ENCODE measurements at regions not wholly inside any gene's neighbourhood (a gene's known extent, or its start where the extent isn't known, plus 50 kb on each side); places are given as distances from the start of the nearest gene placed in this dataset.

DNA sequence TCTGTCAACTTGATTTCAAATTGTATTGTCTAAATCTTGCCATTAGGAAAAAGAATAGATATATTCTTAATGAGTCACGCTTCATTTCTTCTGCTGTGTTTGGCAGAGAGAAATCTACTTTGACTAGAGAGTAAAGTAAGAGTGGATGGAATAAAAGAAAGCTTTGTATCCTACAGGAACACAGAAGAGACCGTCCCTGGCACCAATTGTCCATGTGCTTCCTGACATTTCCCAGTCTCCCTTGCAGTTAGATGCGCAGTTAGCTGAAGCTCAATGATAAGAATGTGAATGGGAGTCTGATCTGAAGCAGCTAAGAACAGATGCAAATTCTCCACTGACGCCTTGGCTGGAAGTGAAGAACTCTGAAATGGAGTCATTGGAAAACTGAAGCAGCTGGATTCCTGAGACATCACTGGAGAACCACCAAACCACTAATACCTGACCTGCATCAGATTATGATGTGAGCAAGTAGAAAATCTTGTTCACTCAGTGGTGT is 528.2 kb upstream of the MARCKS start:
- TF ChIP-seq, protein P1, sequence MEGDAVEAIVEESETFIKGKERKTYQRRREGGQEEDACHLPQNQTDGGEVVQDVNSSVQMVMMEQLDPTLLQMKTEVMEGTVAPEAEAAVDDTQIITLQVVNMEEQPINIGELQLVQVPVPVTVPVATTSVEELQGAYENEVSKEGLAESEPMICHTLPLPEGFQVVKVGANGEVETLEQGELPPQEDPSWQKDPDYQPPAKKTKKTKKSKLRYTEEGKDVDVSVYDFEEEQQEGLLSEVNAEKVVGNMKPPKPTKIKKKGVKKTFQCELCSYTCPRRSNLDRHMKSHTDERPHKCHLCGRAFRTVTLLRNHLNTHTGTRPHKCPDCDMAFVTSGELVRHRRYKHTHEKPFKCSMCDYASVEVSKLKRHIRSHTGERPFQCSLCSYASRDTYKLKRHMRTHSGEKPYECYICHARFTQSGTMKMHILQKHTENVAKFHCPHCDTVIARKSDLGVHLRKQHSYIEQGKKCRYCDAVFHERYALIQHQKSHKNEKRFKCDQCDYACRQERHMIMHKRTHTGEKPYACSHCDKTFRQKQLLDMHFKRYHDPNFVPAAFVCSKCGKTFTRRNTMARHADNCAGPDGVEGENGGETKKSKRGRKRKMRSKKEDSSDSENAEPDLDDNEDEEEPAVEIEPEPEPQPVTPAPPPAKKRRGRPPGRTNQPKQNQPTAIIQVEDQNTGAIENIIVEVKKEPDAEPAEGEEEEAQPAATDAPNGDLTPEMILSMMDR (IDR thresholded peaks at IDR 0.05; ENCODE audit: low read depth, low read length), result no peak
- Histone ChIP-seq H3K9me3 (no peaks in the 10 kb centered on the region), H3K27me3 (no peaks in the 10 kb centered on the region), H3K4me1 (peaks cover 3% of the 10 kb centered on the region; the same call in 1 of the 2 replicates), H3K4me3 (ENCODE audit: low read depth, low read length) (no peak overlapping the region), H3K36me3 (no peaks in the 10 kb centered on the region)
- no peak for DNase-seq

DNA sequence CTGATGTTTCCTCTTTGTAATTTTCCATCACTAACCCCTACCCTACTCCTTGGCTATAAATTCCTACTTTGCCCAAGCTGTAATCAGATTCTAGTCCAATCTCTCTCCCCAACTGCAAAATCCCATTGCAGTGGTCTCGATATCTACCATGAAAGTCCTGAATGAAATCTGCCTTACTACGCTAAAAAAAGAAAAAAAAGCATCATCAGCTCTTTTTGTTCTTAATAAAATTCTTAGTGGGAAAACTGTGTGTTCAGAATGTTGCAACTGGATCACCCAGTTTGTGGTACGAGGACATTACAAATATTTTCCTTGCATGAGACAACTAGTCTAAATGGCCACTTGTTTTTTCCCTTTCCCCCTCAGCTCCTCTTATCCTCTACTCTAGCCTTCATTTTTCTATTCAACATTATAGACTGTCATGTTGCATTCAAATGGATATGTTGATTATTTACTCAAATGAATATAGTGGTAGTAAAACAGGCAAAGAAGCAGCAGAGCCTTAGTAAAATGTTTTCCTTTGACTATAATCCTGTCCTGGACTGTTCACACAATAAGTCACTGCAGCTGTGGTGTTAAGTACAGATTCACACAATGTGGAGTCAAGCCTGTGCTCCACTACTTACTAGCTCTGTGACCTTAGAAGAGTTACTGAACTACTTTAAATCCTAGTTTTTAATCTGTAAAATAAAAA is 527.1 kb upstream of the MARCKS start:
- TF ChIP-seq, protein P1 (IDR thresholded peaks at IDR 0.05; ENCODE audit: low read depth, low read length), result no peak
- H3K27me3 ChIP-seq, result no peaks in the 10 kb centered on the region
- H3K9me3 ChIP-seq, result no peaks in the 10 kb centered on the region
- no peaks in the 10 kb centered on the region for H3K36me3 ChIP-seq
- no peak overlapping the region for H3K4me3 ChIP-seq (ENCODE audit: low read depth, low read length)
- DNase-seq, result no peak
- H3K4me1 ChIP-seq, result peaks cover 3% of the 10 kb centered on the region; the same call in 1 of the 2 replicates

DNA sequence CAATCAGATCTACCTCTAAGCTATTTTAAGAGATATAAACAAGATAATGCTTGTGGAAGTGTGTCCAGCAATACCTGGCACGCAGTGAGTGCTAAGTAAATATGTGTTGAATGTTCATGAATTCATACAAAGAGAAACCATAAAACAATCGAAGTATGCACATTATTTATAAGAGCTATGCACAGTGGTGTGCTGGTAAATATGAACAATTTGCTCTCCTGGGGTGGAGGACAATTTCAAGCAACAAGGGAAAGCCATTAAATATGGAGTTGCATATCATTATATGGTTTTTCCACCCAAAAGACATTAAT is 526.6 kb upstream of the MARCKS start:
- Histone ChIP-seq H3K4me1 (peaks cover 3% of the 10 kb centered on the region; the same call in 1 of the 2 replicates), H3K9me3 (no peaks in the 10 kb centered on the region), H3K36me3 (no peaks in the 10 kb centered on the region), H3K4me3 (ENCODE audit: low read depth, low read length) (no peak overlapping the region), H3K27me3 (no peaks in the 10 kb centered on the region)
- DNase-seq, result no peak
- TF ChIP-seq, protein P1 (IDR thresholded peaks at IDR 0.05; ENCODE audit: low read depth, low read length), result no peak

DNA sequence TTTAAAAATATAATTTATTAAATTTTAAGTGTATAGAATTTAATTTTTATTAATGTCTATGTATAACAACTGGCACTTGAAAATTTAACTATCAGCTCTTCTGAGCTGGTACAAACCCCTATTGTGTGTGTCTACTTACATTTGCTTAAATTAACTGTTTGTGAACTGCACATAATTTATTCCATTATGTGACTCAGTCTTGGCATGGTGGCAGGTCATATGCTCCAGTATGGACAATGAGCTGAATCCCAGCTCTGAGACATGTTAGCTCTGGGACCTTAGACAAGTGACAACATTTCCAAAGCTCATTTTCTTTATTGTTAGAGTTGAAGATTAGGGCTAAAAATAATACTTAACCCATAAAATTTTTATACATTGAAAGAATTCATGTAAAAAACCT is 526.1 kb upstream of the MARCKS start:
- TF ChIP-seq, protein P1 (IDR thresholded peaks at IDR 0.05; ENCODE audit: low read depth, low read length), result no peak
- Histone ChIP-seq H3K4me1 (peaks cover 3% of the 10 kb centered on the region; the same call in 1 of the 2 replicates), H3K27me3 (no peaks in the 10 kb centered on the region), H3K4me3 (ENCODE audit: low read depth, low read length) (no peak overlapping the region), H3K36me3 (no peaks in the 10 kb centered on the region), H3K9me3 (no peaks in the 10 kb centered on the region)
- no peak for DNase-seq

GRCh38 chr6:113338644-113339043 is 518.5 kb upstream of the MARCKS start:
- Histone ChIP-seq H3K4me1 (peaks cover 2% of the 10 kb centered on the region; the same call in 1 of the 2 replicates), H3K4me3 (ENCODE audit: low read depth, low read length) (no peak overlapping the region), H3K27me3 (no peaks in the 10 kb centered on the region), H3K9me3 (no peaks in the 10 kb centered on the region), H3K36me3 (no peaks in the 10 kb centered on the region)
- TF ChIP-seq, protein P1 (IDR thresholded peaks at IDR 0.05; ENCODE audit: low read depth, low read length), result no peak
- no peak for DNase-seq

- no peak for DNase-seq
- no peaks in the 10 kb centered on the region for H3K36me3 ChIP-seq
- peaks cover 2% of the 10 kb centered on the region; the same call in 1 of the 2 replicates for H3K4me1 ChIP-seq
- no peaks in the 10 kb centered on the region for H3K27me3 ChIP-seq
- TF ChIP-seq, protein P1 (IDR thresholded peaks at IDR 0.05; ENCODE audit: low read depth, low read length), result no peak
- no peaks in the 10 kb centered on the region for H3K9me3 ChIP-seq
- H3K4me3 ChIP-seq (ENCODE audit: low read depth, low read length), result no peak overlapping the region
Observed at GRCh38 chr6:113339209-113339608, 517.9 kb upstream of the MARCKS start.
